ENCODE measurements at regions not wholly inside any gene's neighbourhood (a gene's known extent, or its start where the extent isn't known, plus 50 kb on each side); places are given as distances from the start of the nearest gene placed in this dataset.

GRCh38 chr3:169020371-169020770, 643.1 kb downstream of the MECOM start:
- FAIRE-seq, result no peak
- H3K4me2 ChIP-seq (ENCODE audit: low read depth, low read length), result no peak overlapping the region
- H4K20me1 ChIP-seq (ENCODE audit: insufficient read depth, low read length), result no peaks in the 10 kb centered on the region
- in situ Hi-C loops (cut with HindIII; ENCODE audit: extremely low pct_ligation_motif_present, low pct_unique_long_range_greater_than_20kb) (no loop called here), intact Hi-C loops (cut with micrococcal nuclease; ENCODE audit: unreplicated experiment) (no loop called here)
- H3K9ac ChIP-seq (ENCODE audit: insufficient read depth, low read depth, low read length), result no peak overlapping the region
- CTCF ChIA-PET (ENCODE audit: low intra/inter-chr PET ratio, low total read pairs), result no interaction called here
- no CpG with 5 or more reads among the region's 1 CpG for WGBS (ENCODE audit: low lambda C conversion rate)
- H3K4me3 ChIP-seq (replicated peaks in 1 of 3; ENCODE audit: insufficient read depth in 1 of 3, low read depth in 2 of 3, low read length in 3 of 3), result no peak overlapping the region
- TF ChIP-seq CEBPZ (IDR thresholded peaks at IDR 0.05; ENCODE audit: low read length) (no peak), ZNF614 (CRISPR knock-in tag; IDR thresholded peaks at IDR 0.05; ENCODE audit: borderline replicate concordance) (no peak), ZNF414 (CRISPR knock-in tag; IDR thresholded peaks at IDR 0.05) (no peak)
- H3K27me3 ChIP-seq (ENCODE audit: control insufficient read depth in 1 of 2, insufficient read depth in 2 of 2, low read length in 2 of 2), result no peaks in the 10 kb centered on the region
- ATAC-seq, result no peak
- BruUV-seq (replicated peaks), result no TSS peak
- H2AFZ ChIP-seq (ENCODE audit: low read length), result no peak overlapping the region
- no peaks in the 10 kb centered on the region for H3K9me3 ChIP-seq (ENCODE audit: low read length)
- H3K27ac ChIP-seq (ENCODE audit: extremely low read length, insufficient read depth, low read length), result no peak overlapping the region
- no peaks in the 10 kb centered on the region for H3K4me1 ChIP-seq (ENCODE audit: insufficient read depth, low read length)
- H3K36me3 ChIP-seq (replicated peaks in 1 of 2; ENCODE audit: control insufficient read depth in 1 of 2, insufficient read depth in 2 of 2, low read length in 2 of 2), result no peaks in the 10 kb centered on the region
- POLR2A ChIA-PET, result no interaction called here
- no peak for DNase-seq (ENCODE audit: low spot score)
- H3K79me2 ChIP-seq (ENCODE audit: insufficient read depth, low read length), result no peaks in the 10 kb centered on the region

- no peak overlapping the region for H3K27ac ChIP-seq (ENCODE audit: extremely low read length, insufficient read depth, low read length)
- intact Hi-C loops (cut with micrococcal nuclease; ENCODE audit: unreplicated experiment), result no loop called here
- H3K9ac ChIP-seq (ENCODE audit: insufficient read depth, low read depth, low read length), result no peak overlapping the region
- H3K9me3 ChIP-seq (ENCODE audit: low read length), result no peaks in the 10 kb centered on the region
- H3K4me1 ChIP-seq (ENCODE audit: insufficient read depth, low read length), result no peaks in the 10 kb centered on the region
- in situ Hi-C loops (cut with HindIII; ENCODE audit: extremely low pct_ligation_motif_present, low pct_unique_long_range_greater_than_20kb), result no loop called here
- no peaks in the 10 kb centered on the region for H4K20me1 ChIP-seq (ENCODE audit: insufficient read depth, low read length)
- BruUV-seq (replicated peaks), result no TSS peak
- H3K27me3 ChIP-seq (ENCODE audit: control insufficient read depth in 1 of 2, insufficient read depth in 2 of 2, low read length in 2 of 2), result no peaks in the 10 kb centered on the region
- no peak for ATAC-seq
- no peaks in the 10 kb centered on the region for H3K36me3 ChIP-seq (replicated peaks in 1 of 2; ENCODE audit: control insufficient read depth in 1 of 2, insufficient read depth in 2 of 2, low read length in 2 of 2)
- no peak overlapping the region for H2AFZ ChIP-seq (ENCODE audit: low read length)
- TF ChIP-seq RAD21 (CRISPR knock-in tag; IDR thresholded peaks at IDR 0.05) (no peak), MAFK (conservative IDR thresholded peaks at IDR 0.05 in 1 of 2, IDR thresholded peaks at IDR 0.05 in 1 of 2; ENCODE audit: low read length in 2 of 2) (no peak)
- POLR2A ChIA-PET, result no interaction called here
- no peaks in the 10 kb centered on the region for H3K79me2 ChIP-seq (ENCODE audit: insufficient read depth, low read length)
- H3K4me3 ChIP-seq (replicated peaks in 1 of 3; ENCODE audit: insufficient read depth in 1 of 3, low read depth in 2 of 3, low read length in 3 of 3), result no peak overlapping the region
- CTCF ChIA-PET (ENCODE audit: low intra/inter-chr PET ratio, low total read pairs), result no interaction called here
- no peak for FAIRE-seq
- no peak for DNase-seq (ENCODE audit: low spot score)
- H3K4me2 ChIP-seq (ENCODE audit: low read depth, low read length), result no peak overlapping the region
Observed at GRCh38 chr3:169009453-169009852, 654.1 kb downstream of the MECOM start.
